Erythroblast (primary cell): ENCODE measurements at regions not wholly inside any gene's neighbourhood (a gene's known extent, or its start where the extent isn't known, plus 50 kb on each side); places are given as distances from the start of the nearest gene placed in this dataset.

ENCODE experiments used
- GATA1 ChIP-seq: IDR thresholded peaks from 2 replicates; pipeline ENCODE4 v1.6.1; 2011; ENCODE audit warnings: low read depth, mild to moderate bottlenecking, control low read depth, low read length, moderate library complexity
- POLR2A ChIP-seq: IDR thresholded peaks from 2 replicates; pipeline ENCODE4 v1.6.1; 2011; ENCODE audit warnings: mild to moderate bottlenecking, low read length

DNA sequence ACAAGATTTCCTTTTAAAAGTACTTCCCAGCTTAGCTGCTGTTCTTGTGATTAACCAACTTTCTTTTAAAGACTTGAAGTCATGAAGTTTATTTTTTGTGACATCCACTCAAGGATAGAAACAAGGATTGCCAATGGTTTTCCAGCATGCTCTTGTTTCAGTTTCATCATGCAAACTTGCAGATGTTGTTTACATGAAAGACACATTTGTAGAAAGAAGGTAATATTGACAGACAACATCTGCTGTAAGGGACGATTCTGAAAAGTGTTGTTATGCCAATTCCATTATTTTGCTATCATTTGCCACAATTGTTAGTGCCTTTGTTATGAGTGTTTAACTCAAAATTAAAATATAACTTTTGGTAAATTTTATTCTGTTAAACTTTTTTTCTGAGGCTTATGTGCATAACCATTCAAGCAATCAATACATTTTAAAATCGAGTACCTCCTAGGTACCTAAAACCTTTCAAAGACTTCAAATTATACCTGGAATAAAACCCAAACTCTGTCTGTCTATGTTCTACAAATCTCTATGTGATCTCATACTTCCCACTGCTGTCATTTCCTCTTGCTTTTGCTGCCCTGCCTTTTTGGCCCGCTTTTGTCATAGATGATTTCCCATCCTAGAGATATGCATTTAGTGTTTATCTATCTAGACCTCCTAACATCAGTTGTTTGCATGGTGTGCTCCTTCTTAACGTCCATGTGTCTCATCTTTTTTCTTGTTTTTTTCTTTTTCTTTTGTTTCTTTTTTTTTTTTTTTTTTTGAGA is 630.4 kb downstream of the NR2F2 start:
- TF ChIP-seq POLR2A (no peak), GATA1 (no peak)
